GM12892 (cell line): ENCODE measurements at regions not wholly inside any gene's neighbourhood (a gene's known extent, or its start where the extent isn't known, plus 50 kb on each side); places are given as distances from the start of the nearest gene placed in this dataset.

Source experiments
- POLR2A ChIP-seq: IDR thresholded peaks from 2 replicates; pipeline ENCODE4 v1.6.1; 2011; ENCODE audit warnings: low read depth, low read length, control low read depth
- TAF1 ChIP-seq: IDR thresholded peaks from 2 replicates; pipeline ENCODE4 v1.6.1; 2011; ENCODE audit warnings: low read depth, mild to moderate bottlenecking, control low read depth, low read length, borderline replicate concordance

DNA sequence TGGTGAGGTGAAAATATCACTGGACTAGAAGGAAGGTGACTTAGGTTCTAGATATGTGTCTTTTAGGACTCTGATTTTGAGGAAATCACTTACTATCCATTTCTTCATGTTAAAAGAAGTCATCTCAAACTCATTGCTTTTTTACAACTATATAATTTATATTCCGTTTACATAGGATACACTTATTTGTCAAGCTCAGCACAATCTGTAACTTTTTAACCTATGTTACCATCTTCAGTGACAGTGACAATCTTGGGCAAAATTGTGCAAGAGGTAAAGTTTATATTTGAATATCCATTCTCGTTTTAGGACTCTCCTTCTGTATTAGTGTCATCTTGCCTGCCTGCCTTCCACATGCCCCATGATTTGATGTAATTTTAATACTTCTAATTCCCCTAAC lies 74.0 kb upstream of the FAM83B start:
- TF ChIP-seq POLR2A (no peak), TAF1 (no peak)
